Activated CD8-positive, alpha-beta T cell treated with anti-CD3 and anti-CD28 coated beads for 36 hours (primary cell): ENCODE measurements at regions not wholly inside any gene's neighbourhood (a gene's known extent, or its start where the extent isn't known, plus 50 kb on each side); places are given as distances from the start of the nearest gene placed in this dataset.

Experiments
- ATAC-seq: fragments of 200-7000 bp; cut with Tn5 transposase; one replicate; pipeline ENCODE4 v1.10.0; 2021; ENCODE audit warnings: mild to moderate bottlenecking, moderate library complexity
- CTCF ChIA-PET: fragments of 350-600 bp; sonication (Branson Sonifier 250); formaldehyde crosslinking; loops from one replicate; lab custom pipeline; 2021; ENCODE audit warnings: antibody characterized with exemption; lab: Charles Lee
- POLR2A ChIA-PET: fragments of 350-600 bp; sonication (Branson Sonifier 250); formaldehyde crosslinking; loops from one replicate; lab custom pipeline; 2021; ENCODE audit warnings: antibody characterized with exemption; lab: Charles Lee
- DNase-seq: peaks from one replicate; pipeline ENCODE4 v3.0.0-alpha.2; 2020
- H3K27ac Mint-ChIP-seq: one replicate; pipeline ENCODE4 v1.8.0; 2021; ENCODE audit warnings: mild to moderate bottlenecking, mixed read lengths
- H3K27me3 Mint-ChIP-seq: one replicate; pipeline ENCODE4 v1.8.0; 2021; ENCODE audit warnings: mixed read lengths
- H3K36me3 Mint-ChIP-seq: one replicate; pipeline ENCODE4 v1.8.0; 2021; ENCODE audit warnings: low read depth, mixed read lengths
- H3K4me1 Mint-ChIP-seq: one replicate; pipeline ENCODE4 v1.8.0; 2021; ENCODE audit warnings: low read depth, mixed read lengths
- H3K4me3 Mint-ChIP-seq: one replicate; pipeline ENCODE4 v1.8.0; 2021; ENCODE audit warnings: mild to moderate bottlenecking, moderate library complexity, mixed read lengths
- H3K9me3 Mint-ChIP-seq: one replicate; pipeline ENCODE4 v1.8.0; 2021; ENCODE audit warnings: mixed read lengths
- CTCF ChIP-seq: fragments of 200-600 bp; IDR thresholded peaks from one replicate; pipeline ENCODE4 v1.8.0; 2022; ENCODE audit warnings: antibody characterized with exemption, mild to moderate bottlenecking
- intact Hi-C: fragments of 100-400 bp; cut with micrococcal nuclease; formaldehyde crosslinking; loops from one replicate; pipeline ENCODE4 v1.10.0; 2022

GRCh38 chr4:11074581-11075241 lies 354.0 kb downstream of the HS3ST1 start:
- intact Hi-C loops: no loop called here
- Mint-ChIP-seq H3K36me3 (no peaks in the 10 kb centered on the region), H3K27ac (no peak overlapping the region), H3K27me3 (peaks cover 1% of the 10 kb centered on the region), H3K4me3 (no peak overlapping the region), H3K4me1 (no peaks in the 10 kb centered on the region), H3K9me3 (no peaks in the 10 kb centered on the region)
- no peak for DNase-seq
- ATAC-seq: no peak
- TF ChIP-seq CTCF: no peak
- POLR2A ChIA-PET: no interaction called here
- CTCF ChIA-PET: no interaction called here

- CTCF ChIA-PET: no interaction called here
- no peak overlapping the region for H3K27ac Mint-ChIP-seq
- H3K4me3 Mint-ChIP-seq: no peak overlapping the region
- DNase-seq (no peak), ATAC-seq (no peak)
- TF ChIP-seq CTCF: no peak
- no peaks in the 10 kb centered on the region for H3K9me3 Mint-ChIP-seq
- H3K36me3 Mint-ChIP-seq: no peaks in the 10 kb centered on the region
- intact Hi-C loops: no loop called here
- peaks cover 1% of the 10 kb centered on the region for H3K27me3 Mint-ChIP-seq
- POLR2A ChIA-PET: interaction anchor here (0.7 kb wide), 1 partner anchor 454 kb away, joined by 3 read pairs; no protein-coding TSS in a partner anchor
- H3K4me1 Mint-ChIP-seq: no peaks in the 10 kb centered on the region
Measured at GRCh38 chr4:11073621-11074051, 355.1 kb downstream of the HS3ST1 start.

- ChIA-PET POLR2A (no interaction called here), CTCF (no interaction called here)
- Mint-ChIP-seq H3K36me3 (no peaks in the 10 kb centered on the region), H3K4me1 (no peaks in the 10 kb centered on the region), H3K27ac (no peak overlapping the region), H3K27me3 (peaks cover 1% of the 10 kb centered on the region), H3K4me3 (no peak overlapping the region), H3K9me3 (no peaks in the 10 kb centered on the region)
- ATAC-seq (no peak), DNase-seq (no peak)
- intact Hi-C loops: no loop called here
- no peak for TF ChIP-seq CTCF
Measured at GRCh38 chr4:11072999-11073398, 355.7 kb downstream of the HS3ST1 start.

DNA sequence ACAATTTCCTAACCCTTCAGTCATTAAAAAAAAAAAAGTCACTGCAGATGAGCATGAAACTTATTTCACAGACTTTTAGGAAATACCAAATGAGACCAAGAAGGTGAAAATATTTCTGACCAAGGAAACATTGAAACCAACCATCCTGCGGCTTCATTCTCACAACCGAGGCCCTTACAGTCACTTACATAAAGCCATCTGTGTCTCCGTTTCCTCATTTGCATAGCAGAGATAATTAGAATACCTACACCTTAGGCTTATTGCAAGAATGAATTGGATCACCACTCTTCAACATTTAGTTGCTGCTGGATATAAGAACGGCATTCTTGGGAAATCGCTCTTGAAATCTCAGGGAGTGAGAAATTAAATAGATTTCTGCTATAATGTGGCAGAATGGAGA lies 356.2 kb downstream of the HS3ST1 start:
- Mint-ChIP-seq H3K4me1 (no peaks in the 10 kb centered on the region), H3K9me3 (no peaks in the 10 kb centered on the region), H3K4me3 (no peak overlapping the region), H3K36me3 (no peaks in the 10 kb centered on the region), H3K27ac (no peak overlapping the region), H3K27me3 (peaks cover 1% of the 10 kb centered on the region)
- TF ChIP-seq CTCF: no peak
- POLR2A ChIA-PET: no interaction called here
- intact Hi-C loops: no loop called here
- ATAC-seq (no peak), DNase-seq (no peak)
- CTCF ChIA-PET: no interaction called here

- no peak overlapping the region for H3K27ac Mint-ChIP-seq
- CTCF ChIA-PET: no interaction called here
- no peaks in the 10 kb centered on the region for H3K27me3 Mint-ChIP-seq
- H3K4me1 Mint-ChIP-seq: no peaks in the 10 kb centered on the region
- DNase-seq: no peak
- H3K4me3 Mint-ChIP-seq: no peak overlapping the region
- intact Hi-C loops: no loop called here
- no peak for ATAC-seq
- H3K36me3 Mint-ChIP-seq: no peaks in the 10 kb centered on the region
- POLR2A ChIA-PET: no interaction called here
- TF ChIP-seq CTCF: no peak
- no peaks in the 10 kb centered on the region for H3K9me3 Mint-ChIP-seq
Measured at GRCh38 chr4:11070813-11071212, 357.9 kb downstream of the HS3ST1 start.
